ENCODE measurements at regions not wholly inside any gene's neighbourhood (a gene's known extent, or its start where the extent isn't known, plus 50 kb on each side); places are given as distances from the start of the nearest gene placed in this dataset.

DNA sequence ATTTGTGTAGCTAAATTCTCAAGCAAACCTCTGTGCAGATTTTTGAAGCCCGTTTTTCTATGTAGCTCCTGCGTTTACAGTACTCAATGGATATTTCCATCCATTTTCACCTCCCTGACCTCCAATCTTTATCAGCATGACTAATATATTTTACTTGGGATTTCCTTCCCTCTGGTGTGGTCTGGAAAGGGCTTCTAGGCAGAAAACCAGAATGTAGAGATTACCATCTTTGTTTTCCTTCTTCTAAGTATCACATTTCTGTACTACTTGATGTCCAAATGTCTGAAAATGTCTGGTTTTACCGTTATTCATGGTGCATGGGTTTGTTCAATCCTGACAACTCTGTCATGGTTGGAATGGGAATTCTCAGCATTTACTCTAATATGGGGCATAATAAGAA is 907.6 kb upstream of the FLRT2 start:
- ATAC-seq: no peak
- POLR2A ChIA-PET: no interaction called here
- peaks cover 0 to 11% (median 2%) of the 10 kb centered on the region in 11 donors for H3K9me3 Mint-ChIP-seq

GRCh38 chr14:84643446-84643845 is 886.5 kb upstream of the FLRT2 start:
- no peak for DNase-seq
- H3K27ac ChIP-seq (ENCODE audit: low read depth, low read length): no peak overlapping the region
- no peak for ATAC-seq
- peaks cover 0 to 27% (median 8%) of the 10 kb centered on the region in 11 donors for H3K9me3 Mint-ChIP-seq
- no peaks in the 10 kb centered on the region for H3K27me3 Mint-ChIP-seq
- H3K36me3 Mint-ChIP-seq: peaks cover 0 to 3% (median 0%) of the 10 kb centered on the region in 5 donors
- no peak overlapping the region for H3K4me3 ChIP-seq (ENCODE audit: low read length)
- H3K27ac Mint-ChIP-seq: no peak overlapping the region
- intact Hi-C loops (cut with micrococcal nuclease): no loop called here
- H3K36me3 ChIP-seq (ENCODE audit: control insufficient read depth in 2 of 3, insufficient read depth in 3 of 3, low read length in 3 of 3): no peaks in the 10 kb centered on the region
- no peaks in the 10 kb centered on the region for H3K4me1 ChIP-seq (ENCODE audit: control insufficient read depth in 2 of 2, insufficient read depth in 2 of 2, low read length in 2 of 2)
- H3K9me3 ChIP-seq (ENCODE audit: control insufficient read depth in 2 of 3, low read length in 3 of 3): no peaks in the 10 kb centered on the region
- no peaks in the 10 kb centered on the region for H3K27me3 ChIP-seq (ENCODE audit: control insufficient read depth in 2 of 2, insufficient read depth in 2 of 2, low read length in 2 of 2)
- ChIA-PET CTCF (no interaction called here), POLR2A (no interaction called here)
- H3K4me1 Mint-ChIP-seq: no peaks in the 10 kb centered on the region
- H3K4me3 Mint-ChIP-seq: no peak overlapping the region

More for the DNA sequence above, 907.6 kb upstream of the FLRT2 start:
- no peak for DNase-seq
- Histone ChIP-seq H3K9me3 (ENCODE audit: control insufficient read depth in 2 of 3, low read length in 3 of 3) (no peaks in the 10 kb centered on the region), H3K27ac (ENCODE audit: low read depth, low read length) (no peak overlapping the region), H3K36me3 (ENCODE audit: control insufficient read depth in 2 of 3, insufficient read depth in 3 of 3, low read length in 3 of 3) (no peaks in the 10 kb centered on the region), H3K4me3 (ENCODE audit: low read length) (no peak overlapping the region), H3K4me1 (ENCODE audit: control insufficient read depth in 2 of 2, insufficient read depth in 2 of 2, low read length in 2 of 2) (no peaks in the 10 kb centered on the region), H3K27me3 (ENCODE audit: control insufficient read depth in 2 of 2, insufficient read depth in 2 of 2, low read length in 2 of 2) (no peaks in the 10 kb centered on the region)
- no peak overlapping the region for H3K4me3 Mint-ChIP-seq
- intact Hi-C loops (cut with micrococcal nuclease): no loop called here
- CTCF ChIA-PET: no interaction called here
- H3K27ac Mint-ChIP-seq: no peak overlapping the region
- H3K27me3 Mint-ChIP-seq: no peaks in the 10 kb centered on the region
- no peaks in the 10 kb centered on the region for H3K36me3 Mint-ChIP-seq
- H3K4me1 Mint-ChIP-seq: no peaks in the 10 kb centered on the region

- peaks cover 0 to 31% (median 14%) of the 10 kb centered on the region in 11 donors for H3K9me3 Mint-ChIP-seq
- Histone ChIP-seq H3K4me1 (ENCODE audit: control insufficient read depth in 2 of 2, insufficient read depth in 2 of 2, low read length in 2 of 2) (no peaks in the 10 kb centered on the region), H3K27me3 (ENCODE audit: control insufficient read depth in 2 of 2, insufficient read depth in 2 of 2, low read length in 2 of 2) (no peaks in the 10 kb centered on the region), H3K27ac (ENCODE audit: low read depth, low read length) (no peak overlapping the region), H3K9me3 (ENCODE audit: control insufficient read depth in 2 of 3, low read length in 3 of 3) (no peaks in the 10 kb centered on the region), H3K4me3 (ENCODE audit: low read length) (no peak overlapping the region), H3K36me3 (ENCODE audit: control insufficient read depth in 2 of 3, insufficient read depth in 3 of 3, low read length in 3 of 3) (no peaks in the 10 kb centered on the region)
- ATAC-seq (no peak), DNase-seq (no peak)
- POLR2A ChIA-PET: no interaction called here
- no peak overlapping the region for H3K4me3 Mint-ChIP-seq
- no peaks in the 10 kb centered on the region for H3K36me3 Mint-ChIP-seq
- CTCF ChIA-PET: no interaction called here
- no peaks in the 10 kb centered on the region for H3K4me1 Mint-ChIP-seq
- H3K27me3 Mint-ChIP-seq: no peaks in the 10 kb centered on the region
- no peak overlapping the region for H3K27ac Mint-ChIP-seq
- intact Hi-C loops (cut with micrococcal nuclease): no loop called here
Measured at GRCh38 chr14:84646786-84647500, 883.0 kb upstream of the FLRT2 start.

DNA sequence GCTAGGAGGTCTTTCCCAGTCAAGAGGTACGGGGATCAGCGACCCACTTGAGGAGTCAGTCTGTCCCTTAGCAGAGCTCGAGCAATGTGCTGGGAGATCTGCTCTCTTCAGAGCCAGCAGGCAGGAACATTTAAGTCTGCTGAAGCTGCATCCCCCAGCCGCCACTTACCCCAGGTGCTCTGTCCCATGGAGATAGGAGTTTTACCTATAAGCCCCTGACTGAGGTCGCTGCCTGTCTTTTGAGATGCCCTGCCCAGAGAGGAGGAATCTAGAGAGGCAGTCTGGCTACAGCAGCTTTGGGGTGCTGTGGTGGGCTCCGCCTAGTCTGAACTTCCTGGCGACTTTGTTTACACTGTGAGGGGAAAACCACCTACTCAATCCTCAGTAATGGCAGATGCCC is 874.9 kb upstream of the FLRT2 start:
- H3K9me3 ChIP-seq (ENCODE audit: control insufficient read depth in 2 of 3, low read length in 3 of 3): peaks cover 0 to 7% (median 0%) of the 10 kb centered on the region in 3 experiments
- no peaks in the 10 kb centered on the region for H3K27me3 ChIP-seq (ENCODE audit: control insufficient read depth in 2 of 2, insufficient read depth in 2 of 2, low read length in 2 of 2)
- no peak overlapping the region for H3K27ac Mint-ChIP-seq
- peaks cover 0 to 47% (median 24%) of the 10 kb centered on the region in 11 donors for H3K9me3 Mint-ChIP-seq
- DNase-seq (no peak), ATAC-seq (no peak)
- H3K36me3 Mint-ChIP-seq: no peaks in the 10 kb centered on the region
- no peak overlapping the region for H3K4me3 ChIP-seq (ENCODE audit: low read length)
- POLR2A ChIA-PET: no interaction called here
- CTCF ChIA-PET: no interaction called here
- intact Hi-C loops (cut with micrococcal nuclease): no loop called here
- H3K4me1 ChIP-seq (ENCODE audit: control insufficient read depth in 2 of 2, insufficient read depth in 2 of 2, low read length in 2 of 2): no peaks in the 10 kb centered on the region
- H3K27ac ChIP-seq (ENCODE audit: low read depth, low read length): no peak overlapping the region
- no peak overlapping the region for H3K4me3 Mint-ChIP-seq
- H3K4me1 Mint-ChIP-seq: no peaks in the 10 kb centered on the region
- no peaks in the 10 kb centered on the region for H3K27me3 Mint-ChIP-seq
- no peaks in the 10 kb centered on the region for H3K36me3 ChIP-seq (ENCODE audit: control insufficient read depth in 2 of 3, insufficient read depth in 3 of 3, low read length in 3 of 3)

DNA sequence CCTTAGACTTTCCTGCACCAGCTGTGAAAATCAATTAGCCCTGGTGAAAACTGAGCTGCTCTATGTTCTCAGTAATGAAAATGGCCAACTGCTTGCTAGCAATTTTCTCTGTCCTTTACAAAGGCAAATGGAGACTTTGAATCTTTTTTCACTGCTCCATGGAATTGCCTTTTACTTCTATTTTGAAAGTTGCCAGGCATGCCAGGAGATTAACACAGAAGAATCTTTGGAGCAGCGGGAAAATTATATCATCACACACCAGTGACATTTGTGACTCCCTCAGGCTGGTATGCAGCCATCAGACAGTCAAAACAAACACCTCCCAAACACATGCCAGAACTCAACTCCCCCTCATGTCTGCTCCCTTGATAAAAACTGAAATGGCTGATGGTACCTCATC is 872.0 kb upstream of the FLRT2 start:
- intact Hi-C loops (cut with micrococcal nuclease): no loop called here
- no peaks in the 10 kb centered on the region for H3K4me1 ChIP-seq (ENCODE audit: control insufficient read depth in 2 of 2, insufficient read depth in 2 of 2, low read length in 2 of 2)
- DNase-seq (no peak), ATAC-seq (no peak)
- peaks cover under 1 to 44% (median 14%) of the 10 kb centered on the region in 11 donors for H3K9me3 Mint-ChIP-seq
- H3K36me3 Mint-ChIP-seq: no peaks in the 10 kb centered on the region
- H3K27me3 Mint-ChIP-seq: no peaks in the 10 kb centered on the region
- H3K27ac Mint-ChIP-seq: no peak overlapping the region
- H3K4me3 Mint-ChIP-seq: no peak overlapping the region
- H3K4me3 ChIP-seq (ENCODE audit: low read length): no peak overlapping the region
- peaks cover 0 to 7% (median 0%) of the 10 kb centered on the region in 3 experiments for H3K9me3 ChIP-seq (ENCODE audit: control insufficient read depth in 2 of 3, low read length in 3 of 3)
- ChIA-PET CTCF (no interaction called here), POLR2A (no interaction called here)
- no peak overlapping the region for H3K27ac ChIP-seq (ENCODE audit: low read depth, low read length)
- H3K4me1 Mint-ChIP-seq: no peaks in the 10 kb centered on the region
- H3K36me3 ChIP-seq (ENCODE audit: control insufficient read depth in 2 of 3, insufficient read depth in 3 of 3, low read length in 3 of 3): no peaks in the 10 kb centered on the region
- no peaks in the 10 kb centered on the region for H3K27me3 ChIP-seq (ENCODE audit: control insufficient read depth in 2 of 2, insufficient read depth in 2 of 2, low read length in 2 of 2)

DNA sequence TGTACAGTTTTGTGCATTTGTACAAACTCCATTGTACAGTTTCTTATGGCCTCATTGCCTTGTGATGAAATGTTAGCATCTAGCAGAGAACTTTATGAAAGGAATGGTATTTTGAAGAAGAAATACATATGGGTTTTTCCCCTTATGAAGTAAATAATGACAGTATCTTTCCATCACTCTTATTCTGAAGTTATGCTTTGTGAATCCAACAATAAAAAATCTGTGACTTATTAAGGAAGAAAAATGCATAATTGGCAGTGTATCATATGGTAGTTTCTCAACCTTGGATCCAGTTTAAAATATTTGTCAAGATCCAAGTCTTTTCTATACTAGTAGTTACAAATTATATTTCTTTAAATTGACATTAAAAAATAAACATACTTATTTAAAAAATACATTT is 859.1 kb upstream of the FLRT2 start:
- Mint-ChIP-seq H3K9me3 (peaks cover 0 to 8% (median 2%) of the 10 kb centered on the region in 11 donors), H3K27ac (no peak overlapping the region), H3K4me1 (peaks cover 0 to 2% (median 0%) of the 10 kb centered on the region in 7 donors), H3K27me3 (no peaks in the 10 kb centered on the region), H3K4me3 (no peak overlapping the region), H3K36me3 (no peaks in the 10 kb centered on the region)
- Histone ChIP-seq H3K27ac (ENCODE audit: low read depth, low read length) (no peak overlapping the region), H3K9me3 (ENCODE audit: control insufficient read depth in 2 of 3, low read length in 3 of 3) (no peaks in the 10 kb centered on the region), H3K4me1 (ENCODE audit: control insufficient read depth in 2 of 2, insufficient read depth in 2 of 2, low read length in 2 of 2) (no peaks in the 10 kb centered on the region), H3K27me3 (ENCODE audit: control insufficient read depth in 2 of 2, insufficient read depth in 2 of 2, low read length in 2 of 2) (no peaks in the 10 kb centered on the region), H3K4me3 (ENCODE audit: low read length) (no peak overlapping the region), H3K36me3 (ENCODE audit: control insufficient read depth in 2 of 3, insufficient read depth in 3 of 3, low read length in 3 of 3) (no peaks in the 10 kb centered on the region)
- POLR2A ChIA-PET: no interaction called here
- intact Hi-C loops (cut with micrococcal nuclease): no loop called here
- CTCF ChIA-PET: no interaction called here
- DNase-seq (no peak), ATAC-seq (no peak)

DNA sequence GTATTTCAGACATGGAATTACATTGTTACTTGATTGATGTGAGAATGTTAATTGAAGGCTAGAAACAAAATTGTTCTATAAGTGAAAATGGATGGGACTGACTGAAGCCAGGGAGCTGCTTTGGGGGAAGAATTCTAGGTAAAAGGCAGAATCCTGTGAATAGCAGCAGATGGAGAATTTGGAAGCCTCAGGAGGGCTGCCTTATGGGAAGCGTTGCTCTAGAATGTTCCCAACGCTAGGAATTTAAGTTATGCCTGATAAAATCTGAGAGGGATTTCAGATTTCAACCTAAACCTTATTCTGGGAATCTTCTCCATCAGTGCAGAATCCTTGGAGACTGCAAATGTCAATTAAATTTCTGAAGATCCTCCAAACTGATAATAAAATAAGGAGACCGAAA is 858.2 kb upstream of the FLRT2 start:
- intact Hi-C loops (cut with micrococcal nuclease): no loop called here
- Mint-ChIP-seq H3K4me3 (no peak overlapping the region), H3K9me3 (peaks cover 0 to 8% (median 2%) of the 10 kb centered on the region in 11 donors), H3K4me1 (peaks cover 0 to 2% (median 0%) of the 10 kb centered on the region in 7 donors), H3K27me3 (no peaks in the 10 kb centered on the region), H3K36me3 (no peaks in the 10 kb centered on the region), H3K27ac (no peak overlapping the region)
- no peaks in the 10 kb centered on the region for H3K27me3 ChIP-seq (ENCODE audit: control insufficient read depth in 2 of 2, insufficient read depth in 2 of 2, low read length in 2 of 2)
- H3K9me3 ChIP-seq (ENCODE audit: control insufficient read depth in 2 of 3, low read length in 3 of 3): no peaks in the 10 kb centered on the region
- ChIA-PET POLR2A (no interaction called here), CTCF (no interaction called here)
- no peaks in the 10 kb centered on the region for H3K36me3 ChIP-seq (ENCODE audit: control insufficient read depth in 2 of 3, insufficient read depth in 3 of 3, low read length in 3 of 3)
- ATAC-seq (no peak), DNase-seq (no peak)
- no peaks in the 10 kb centered on the region for H3K4me1 ChIP-seq (ENCODE audit: control insufficient read depth in 2 of 2, insufficient read depth in 2 of 2, low read length in 2 of 2)
- H3K27ac ChIP-seq (ENCODE audit: low read depth, low read length): no peak overlapping the region
- H3K4me3 ChIP-seq (ENCODE audit: low read length): no peak overlapping the region

All from naive thymus-derived CD4-positive, alpha-beta T cell (primary cell).